ENCODE measurements at regions not wholly inside any gene's neighbourhood (a gene's known extent, or its start where the extent isn't known, plus 50 kb on each side); places are given as distances from the start of the nearest gene placed in this dataset.

- DNase-seq (ENCODE audit: low read depth), result no peak
These were observed 103.4 kb downstream of the IL20RB start for GRCh38 chr3:137061186-137061585.

GRCh38 chr3:137062250-137062649 is 104.5 kb downstream of the IL20RB start:
- DNase-seq (ENCODE audit: low read depth), result peak; percentile 9

- no peak for DNase-seq (ENCODE audit: low read depth)
These were observed 107.6 kb downstream of the IL20RB start for GRCh38 chr3:137065381-137065780.

- DNase-seq (ENCODE audit: low read depth), result no peak
These were observed 108.3 kb downstream of the IL20RB start for GRCh38 chr3:137066092-137066491.

GRCh38 chr3:137071104-137071503 is 113.3 kb downstream of the IL20RB start:
- DNase-seq (ENCODE audit: low read depth), result no peak

GRCh38 chr3:137075020-137075419 is 117.2 kb downstream of the IL20RB start:
- no peak for DNase-seq (ENCODE audit: low read depth)

GRCh38 chr3:137078040-137078439 is 120.3 kb downstream of the IL20RB start:
- no peak for DNase-seq (ENCODE audit: low read depth)

- no peak for DNase-seq (ENCODE audit: low read depth)
These were observed 121.8 kb downstream of the IL20RB start for GRCh38 chr3:137079571-137079970.

- no peak for DNase-seq (ENCODE audit: low read depth)
These were observed 123.9 kb downstream of the IL20RB start for GRCh38 chr3:137081711-137082110.

GRCh38 chr3:137082763-137083162 is 125.0 kb downstream of the IL20RB start:
- DNase-seq (ENCODE audit: low read depth), result no peak

GRCh38 chr3:137083332-137083731 is 125.5 kb downstream of the IL20RB start:
- no peak for DNase-seq (ENCODE audit: low read depth)

GRCh38 chr3:137084586-137084985 is 126.8 kb downstream of the IL20RB start:
- DNase-seq (ENCODE audit: low read depth), result no peak

- DNase-seq (ENCODE audit: low read depth), result no peak
These were observed 139.6 kb downstream of the IL20RB start for GRCh38 chr3:137097386-137097785.

- no peak for DNase-seq (ENCODE audit: low read depth)
These were observed 140.1 kb downstream of the IL20RB start for GRCh38 chr3:137097852-137098251.

GRCh38 chr3:137099364-137100219 is 141.8 kb downstream of the IL20RB start:
- no peak for DNase-seq (ENCODE audit: low read depth)

- no peak for DNase-seq (ENCODE audit: low read depth)
These were observed 142.5 kb downstream of the IL20RB start for GRCh38 chr3:137100326-137100725.

GRCh38 chr3:137103739-137104138 is 146.0 kb downstream of the IL20RB start:
- DNase-seq (ENCODE audit: low read depth), result no peak

- DNase-seq (ENCODE audit: low read depth), result peak; percentile 56
These were observed 147.6 kb downstream of the IL20RB start for GRCh38 chr3:137105277-137105977.

GRCh38 chr3:137106612-137107240 is 148.9 kb downstream of the IL20RB start:
- DNase-seq (ENCODE audit: low read depth), result no peak

GRCh38 chr3:137108699-137109440 is 151.1 kb downstream of the IL20RB start:
- no peak for DNase-seq (ENCODE audit: low read depth)

- peak; percentile 35 for DNase-seq (ENCODE audit: low read depth)
These were observed 152.7 kb downstream of the IL20RB start for GRCh38 chr3:137110392-137110996.

- DNase-seq (ENCODE audit: low read depth), result no peak
These were observed 153.7 kb downstream of the IL20RB start for GRCh38 chr3:137111497-137111896.

All from renal cortical epithelial cell (primary cell).